Nephron (organoid): ENCODE measurements at regions not wholly inside any gene's neighbourhood (a gene's known extent, or its start where the extent isn't known, plus 50 kb on each side); places are given as distances from the start of the nearest gene placed in this dataset.

ENCODE experiments used
- H3K27ac Mint-ChIP-seq, 3 experiments: 2 replicates each; pipeline ENCODE4 v1.8.0; 2020; ENCODE audit warnings: mixed read lengths in 3 of 3, mild to moderate bottlenecking in 2 of 3, moderate library complexity in 1 of 3
- H3K27me3 Mint-ChIP-seq: 2 replicates; pipeline ENCODE4 v1.8.0; 2021; ENCODE audit warnings: low read depth, mild to moderate bottlenecking, moderate library complexity, mixed read lengths
- H3K36me3 Mint-ChIP-seq: 2 replicates; pipeline ENCODE4 v1.8.0; 2020; ENCODE audit warnings: low read depth, mixed read lengths
- H3K4me1 Mint-ChIP-seq: 2 replicates; pipeline ENCODE4 v1.8.0; 2020; ENCODE audit warnings: mixed read lengths
- H3K4me3 Mint-ChIP-seq, 3 experiments: 2 replicates each; pipeline ENCODE4 v1.8.0; 2020; ENCODE audit warnings: mild to moderate bottlenecking in 3 of 3, mixed read lengths in 3 of 3, moderate library complexity in 2 of 3
- H3K9me3 Mint-ChIP-seq: 2 replicates; pipeline ENCODE4 v1.8.0; 2020; ENCODE audit warnings: mixed read lengths
- TF ChIP-seq, protein P1 (sequence below), 3 experiments: fragments of 200-600 bp; sonication (generic); IDR thresholded peaks; one replicate each; pipeline ENCODE4 v1.5.0; 2021; ENCODE audit warnings: antibody characterized with exemption in 3 of 3; ENCODE audit not compliant: unreplicated experiment in 3 of 3

DNA sequence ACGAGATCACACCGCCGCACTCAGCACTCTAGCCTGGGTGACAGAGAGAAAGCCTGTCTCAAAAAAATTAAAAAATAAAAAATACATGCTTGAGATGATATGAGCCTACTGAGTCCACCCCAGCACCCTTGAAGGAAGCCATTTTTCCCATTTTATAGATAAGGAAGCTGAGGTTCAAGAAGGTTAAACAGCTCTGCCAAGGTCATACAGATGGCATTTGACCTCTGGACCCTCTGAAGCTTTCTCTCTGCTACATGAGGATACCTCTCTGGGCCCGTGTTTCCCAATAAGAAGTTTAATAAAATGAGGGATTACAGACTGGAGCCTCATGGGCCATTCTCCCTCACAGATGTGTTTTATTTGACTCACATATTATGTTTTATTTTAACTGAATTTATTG lies 53.9 kb upstream of the PNMA1 start:
- no peak overlapping the region for H3K4me3 Mint-ChIP-seq
- TF ChIP-seq, protein P1, sequence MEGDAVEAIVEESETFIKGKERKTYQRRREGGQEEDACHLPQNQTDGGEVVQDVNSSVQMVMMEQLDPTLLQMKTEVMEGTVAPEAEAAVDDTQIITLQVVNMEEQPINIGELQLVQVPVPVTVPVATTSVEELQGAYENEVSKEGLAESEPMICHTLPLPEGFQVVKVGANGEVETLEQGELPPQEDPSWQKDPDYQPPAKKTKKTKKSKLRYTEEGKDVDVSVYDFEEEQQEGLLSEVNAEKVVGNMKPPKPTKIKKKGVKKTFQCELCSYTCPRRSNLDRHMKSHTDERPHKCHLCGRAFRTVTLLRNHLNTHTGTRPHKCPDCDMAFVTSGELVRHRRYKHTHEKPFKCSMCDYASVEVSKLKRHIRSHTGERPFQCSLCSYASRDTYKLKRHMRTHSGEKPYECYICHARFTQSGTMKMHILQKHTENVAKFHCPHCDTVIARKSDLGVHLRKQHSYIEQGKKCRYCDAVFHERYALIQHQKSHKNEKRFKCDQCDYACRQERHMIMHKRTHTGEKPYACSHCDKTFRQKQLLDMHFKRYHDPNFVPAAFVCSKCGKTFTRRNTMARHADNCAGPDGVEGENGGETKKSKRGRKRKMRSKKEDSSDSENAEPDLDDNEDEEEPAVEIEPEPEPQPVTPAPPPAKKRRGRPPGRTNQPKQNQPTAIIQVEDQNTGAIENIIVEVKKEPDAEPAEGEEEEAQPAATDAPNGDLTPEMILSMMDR (IDR thresholded peaks at IDR 0.05; ENCODE audit: unreplicated experiment in 3 of 3) = no peak

GRCh38 chr14:73764406-73765280 lies 50.5 kb upstream of the PNMA1 start:
- Mint-ChIP-seq H3K27ac (peak overlapping the region; percentile 56 to 75 (median 70)), H3K4me3 (peak overlapping the region in 2 of 3 experiments; percentile 48 to 79), H3K27me3 (peaks cover 3% of the 10 kb centered on the region), H3K36me3 (no peaks in the 10 kb centered on the region), H3K4me1 (peaks cover 72% of the 10 kb centered on the region), H3K9me3 (no peaks in the 10 kb centered on the region)
- TF ChIP-seq, protein P1 (IDR thresholded peaks at IDR 0.05; ENCODE audit: unreplicated experiment in 3 of 3) = no peak

More for the DNA sequence above, 53.9 kb upstream of the PNMA1 start:
- peaks cover 75% of the 10 kb centered on the region for H3K4me1 Mint-ChIP-seq
- H3K36me3 Mint-ChIP-seq = no peaks in the 10 kb centered on the region
- H3K27ac Mint-ChIP-seq = no peak overlapping the region
- H3K9me3 Mint-ChIP-seq = no peaks in the 10 kb centered on the region
- peaks cover 3% of the 10 kb centered on the region for H3K27me3 Mint-ChIP-seq
